Transverse colon (tissue), 4 donors: ENCODE measurements at regions not wholly inside any gene's neighbourhood (a gene's known extent, or its start where the extent isn't known, plus 50 kb on each side); places are given as distances from the start of the nearest gene placed in this dataset.

Experiments used
- DNase-seq: peaks from one replicate; pipeline ENCODE4 v3.0.0-alpha.2; 2019
- H3K27ac ChIP-seq, 4 donors: fragments of 200-600 bp; sonication (generic); 2 replicates each; pipeline ENCODE4 v1.5.1; 2016 to 2018; ENCODE audit warnings: inconsistent platforms in 4 of 4
- H3K27me3 ChIP-seq: fragments of 200-600 bp; sonication (generic); 2 replicates; pipeline ENCODE4 v1.5.1; 2017; ENCODE audit warnings: inconsistent platforms
- H3K36me3 ChIP-seq, 4 donors: fragments of 200-600 bp; sonication (generic); 2 replicates each; pipeline ENCODE4 v1.5.1; 2017 to 2019; ENCODE audit warnings: inconsistent platforms in 4 of 4
- H3K4me1 ChIP-seq, 4 donors: fragments of 200-600 bp; sonication (generic); 2 replicates each; pipeline ENCODE4 v1.5.1; 2017 to 2020; ENCODE audit warnings: inconsistent platforms in 4 of 4
- H3K4me3 ChIP-seq, 4 donors: fragments of 200-600 bp; sonication (generic); 1 replicate in 1 of 4; 2 replicates in 3 of 4; pipeline versions ENCODE4 v1.5.1 to v1.6.1; 2017 to 2019; ENCODE audit warnings: inconsistent platforms in 4 of 4
- H3K9me3 ChIP-seq, 2 donors: fragments of 200-600 bp; sonication (generic); 2 replicates each; pipeline ENCODE4 v1.5.1; 2017 to 2019; ENCODE audit warnings: inconsistent platforms in 2 of 2
- CTCF ChIP-seq, 5 experiments: fragments of 200-600 bp in 3 of 5; fragments of 450-650 bp in 2 of 5; sonication (generic) in 3 of 5; IDR thresholded peaks; 1 replicate in 2 of 5; 2 replicates in 3 of 5; pipeline ENCODE4 v1.5.1; 2016 to 2017; ENCODE audit warnings: antibody characterized with exemption in 5 of 5, inconsistent platforms in 3 of 5, mild to moderate bottlenecking in 2 of 5, moderate library complexity in 1 of 5
- EP300 ChIP-seq: sonication (generic); formaldehyde crosslinking; IDR thresholded peaks from one replicate; pipeline ENCODE4 v1.6.1; 2017; ENCODE audit warnings: antibody characterized with exemption, low read depth
- POLR2A ChIP-seq: fragments of 450-650 bp; IDR thresholded peaks from one replicate; pipeline ENCODE4 v1.6.1; 2016; ENCODE audit warnings: antibody characterized with exemption, mild to moderate bottlenecking, moderate library complexity
- POLR2AphosphoS5 ChIP-seq, 3 donors: sonication (generic); formaldehyde crosslinking; IDR thresholded peaks; one replicate each; pipeline ENCODE4 v1.6.1; 2016; ENCODE audit warnings: antibody characterized with exemption in 3 of 3
- WGBS, 2 donors: methylation state at CpG; one replicate each; pipeline ENCODE4 v1.1.5; 2018; ENCODE audit warnings: low coverage in 1 of 2; 5-methylcytosine and 5-hydroxymethylcytosine counted together
- in situ Hi-C, 4 donors: fragments of 200-750 bp; cut with MboI; loops; one replicate each; pipeline versions ENCODE4 v1.15.0 to v1.15.1; 2017; ENCODE audit warnings: low sequenced_read_pairs in 3 of 4, low pct_ligation_motif_present in 1 of 4, low pct_unique_long_range_greater_than_20kb in 1 of 4
- intact Hi-C: fragments of 100-400 bp; cut with DNase I; formaldehyde crosslinking; loops from one replicate; pipeline ENCODE4 v1.15.1; 2023; ENCODE audit warnings: low total_unique reads

GRCh38 chr11:80146232-80146631, 705.4 kb upstream of the TENM4 start:
- 73 to 82% methylated on average over 6 of the region's 6 CpGs for WGBS, 2 donors
- Histone ChIP-seq H3K27ac (no peak overlapping the region), H3K27me3 (no peaks in the 10 kb centered on the region), H3K9me3 (no peaks in the 10 kb centered on the region), H3K36me3 (no peaks in the 10 kb centered on the region), H3K4me3 (no peak overlapping the region), H3K4me1 (no peaks in the 10 kb centered on the region)
- intact Hi-C loops (no loop called here), in situ Hi-C loops (no loop called here)
- TF ChIP-seq POLR2A (no peak), POLR2AphosphoS5 (IDR thresholded peaks at IDR 0.05) (no peak), CTCF (IDR thresholded peaks at IDR 0.05) (no peak)
- no peak for DNase-seq

GRCh38 chr11:80144897-80145594, 704.2 kb upstream of the TENM4 start:
- 75 to 80% methylated on average over 2 of the region's 2 CpGs for WGBS, 2 donors
- no peaks in the 10 kb centered on the region for H3K9me3 ChIP-seq
- H3K27me3 ChIP-seq = no peaks in the 10 kb centered on the region
- TF ChIP-seq POLR2AphosphoS5 (IDR thresholded peaks at IDR 0.05) (no peak), EP300 (no peak), CTCF (IDR thresholded peaks at IDR 0.05) (no peak), POLR2A (no peak)
- H3K36me3 ChIP-seq = no peaks in the 10 kb centered on the region
- in situ Hi-C loops = no loop called here
- no peaks in the 10 kb centered on the region for H3K4me1 ChIP-seq
- H3K27ac ChIP-seq = no peak overlapping the region
- intact Hi-C loops = no loop called here
- DNase-seq = no peak
- H3K4me3 ChIP-seq = no peak overlapping the region

DNA sequence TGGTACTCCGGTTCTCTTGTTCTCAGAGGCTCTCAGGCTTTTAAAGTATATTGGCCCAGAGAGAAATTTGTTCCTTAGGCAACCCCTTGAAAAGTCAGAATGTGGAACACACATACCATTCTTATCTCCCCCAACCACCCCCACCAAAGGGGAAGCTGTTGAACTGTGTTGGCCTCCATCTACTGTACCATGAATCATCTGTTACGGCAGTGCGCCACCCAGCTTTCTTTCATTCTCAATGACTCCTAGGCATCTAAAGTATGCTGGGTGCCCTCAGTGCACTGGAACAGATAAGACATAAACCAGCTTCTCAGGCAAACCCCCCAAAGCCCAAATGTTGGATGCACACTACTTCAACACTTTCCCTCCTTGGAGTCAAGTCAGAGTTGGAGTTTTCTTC, 696.2 kb upstream of the TENM4 start:
- Histone ChIP-seq H3K9me3 (no peaks in the 10 kb centered on the region), H3K4me3 (no peak overlapping the region), H3K27ac (no peak overlapping the region), H3K36me3 (no peaks in the 10 kb centered on the region), H3K4me1 (no peaks in the 10 kb centered on the region), H3K27me3 (no peaks in the 10 kb centered on the region)
- intact Hi-C loops (no loop called here), in situ Hi-C loops (no loop called here)
- no peak for DNase-seq
- WGBS, 2 donors = 62 to 66% methylated on average over 2 to 3 of the region's 3 CpGs
- TF ChIP-seq EP300 (no peak), POLR2AphosphoS5 (IDR thresholded peaks at IDR 0.05) (no peak), CTCF (IDR thresholded peaks at IDR 0.05) (no peak), POLR2A (no peak)

DNA sequence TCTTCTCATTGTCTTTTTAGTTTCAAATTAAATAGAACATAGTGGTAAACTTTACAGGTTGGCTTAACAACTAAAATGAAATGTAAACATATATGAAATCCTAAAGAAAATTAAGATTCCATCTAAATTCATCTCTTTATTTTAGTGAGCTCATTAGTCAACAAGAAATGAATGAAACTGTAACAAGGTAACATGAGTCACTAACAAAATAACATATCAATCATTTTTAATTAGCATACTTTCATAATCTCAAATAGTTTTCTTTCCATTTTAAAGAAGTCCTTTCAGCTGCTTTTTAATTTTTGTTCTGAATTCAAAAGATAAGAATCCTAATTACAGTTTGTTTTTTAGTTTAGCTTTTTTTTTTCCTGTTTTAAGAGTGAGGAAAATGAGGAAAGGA, 688.6 kb upstream of the TENM4 start:
- no peak overlapping the region for H3K4me3 ChIP-seq
- no peaks in the 10 kb centered on the region for H3K4me1 ChIP-seq
- no peak for DNase-seq
- H3K36me3 ChIP-seq = no peaks in the 10 kb centered on the region
- intact Hi-C loops (no loop called here), in situ Hi-C loops (no loop called here)
- no peak overlapping the region for H3K27ac ChIP-seq
- no peaks in the 10 kb centered on the region for H3K9me3 ChIP-seq
- TF ChIP-seq POLR2AphosphoS5 (IDR thresholded peaks at IDR 0.05) = no peak
- no peak for TF ChIP-seq EP300
- no peak for TF ChIP-seq POLR2A
- TF ChIP-seq CTCF (IDR thresholded peaks at IDR 0.05) = no peak
- H3K27me3 ChIP-seq = no peaks in the 10 kb centered on the region
